ENCODE measurements at regions not wholly inside any gene's neighbourhood (a gene's known extent, or its start where the extent isn't known, plus 50 kb on each side); places are given as distances from the start of the nearest gene placed in this dataset.

- Mint-ChIP-seq H3K27me3 (ENCODE audit: insufficient read depth, unreplicated experiment) (no peaks in the 10 kb centered on the region), H3K27ac (ENCODE audit: low read depth, unreplicated experiment) (no peak overlapping the region), H3K4me1 (ENCODE audit: insufficient read depth, unreplicated experiment) (peaks cover under 1% of the 10 kb centered on the region), H3K9me3 (ENCODE audit: unreplicated experiment) (no peaks in the 10 kb centered on the region), H3K36me3 (ENCODE audit: insufficient read depth, unreplicated experiment) (peaks cover 6% of the 10 kb centered on the region), H3K4me3 (ENCODE audit: unreplicated experiment) (no peak overlapping the region)
- intact Hi-C loops (cut with micrococcal nuclease), result no loop called here
- no peak for TF ChIP-seq CTCF (IDR thresholded peaks at IDR 0.05; ENCODE audit: unreplicated experiment)
- POLR2A ChIA-PET, result interaction anchor here (0.7 kb wide), 1 partner anchor 293 kb away, joined by 3 read pairs; no protein-coding TSS in a partner anchor
- BruUV-seq (replicated peaks), result no TSS peak
- no peak for DNase-seq (ENCODE audit: unreplicated experiment)
- CTCF ChIA-PET, result no interaction called here
Observed at GRCh38 chr10:44824607-44825006, 86.5 kb upstream of the TMEM72 start.

GRCh38 chr10:44827431-44828006, 83.6 kb upstream of the TMEM72 start:
- no TSS peak for BruUV-seq (replicated peaks)
- no peak overlapping the region for H3K4me3 Mint-ChIP-seq (ENCODE audit: unreplicated experiment)
- H3K4me1 Mint-ChIP-seq (ENCODE audit: insufficient read depth, unreplicated experiment), result peaks cover 6% of the 10 kb centered on the region
- ChIA-PET CTCF (no interaction called here), POLR2A (no interaction called here)
- intact Hi-C loops (cut with micrococcal nuclease), result no loop called here
- H3K27ac Mint-ChIP-seq (ENCODE audit: low read depth, unreplicated experiment), result no peak overlapping the region
- TF ChIP-seq CTCF (IDR thresholded peaks at IDR 0.05; ENCODE audit: unreplicated experiment), result no peak
- H3K9me3 Mint-ChIP-seq (ENCODE audit: unreplicated experiment), result no peaks in the 10 kb centered on the region
- DNase-seq (ENCODE audit: unreplicated experiment), result no peak
- H3K36me3 Mint-ChIP-seq (ENCODE audit: insufficient read depth, unreplicated experiment), result peaks cover 6% of the 10 kb centered on the region
- H3K27me3 Mint-ChIP-seq (ENCODE audit: insufficient read depth, unreplicated experiment), result no peaks in the 10 kb centered on the region

- Mint-ChIP-seq H3K4me3 (ENCODE audit: unreplicated experiment) (no peak overlapping the region), H3K27ac (ENCODE audit: low read depth, unreplicated experiment) (no peak overlapping the region)
- intact Hi-C loops (cut with micrococcal nuclease), result no loop called here
Observed at GRCh38 chr10:44828508-44829142, 82.5 kb upstream of the TMEM72 start.

GRCh38 chr10:44829426-44829825, 81.7 kb upstream of the TMEM72 start:
- POLR2A ChIA-PET, result no interaction called here
- intact Hi-C loops (cut with micrococcal nuclease), result no loop called here
- Mint-ChIP-seq H3K27ac (ENCODE audit: low read depth, unreplicated experiment) (no peak overlapping the region), H3K9me3 (ENCODE audit: unreplicated experiment) (no peaks in the 10 kb centered on the region), H3K36me3 (ENCODE audit: insufficient read depth, unreplicated experiment) (peaks cover 6% of the 10 kb centered on the region), H3K27me3 (ENCODE audit: insufficient read depth, unreplicated experiment) (no peaks in the 10 kb centered on the region), H3K4me1 (ENCODE audit: insufficient read depth, unreplicated experiment) (peaks cover 6% of the 10 kb centered on the region), H3K4me3 (ENCODE audit: unreplicated experiment) (no peak overlapping the region)
- BruUV-seq (replicated peaks), result no TSS peak
- CTCF ChIA-PET, result interaction anchor here (0.6 kb wide), 1 partner anchor 51 kb away, joined by 3 read pairs; no protein-coding TSS in a partner anchor
- TF ChIP-seq CTCF (IDR thresholded peaks at IDR 0.05; ENCODE audit: unreplicated experiment), result no peak
- no peak for DNase-seq (ENCODE audit: unreplicated experiment)

More at GRCh38 chr10:44828508-44829142, 82.5 kb upstream of the TMEM72 start:
- TF ChIP-seq CTCF (IDR thresholded peaks at IDR 0.05; ENCODE audit: unreplicated experiment), result no peak
- DNase-seq (ENCODE audit: unreplicated experiment), result no peak
- Mint-ChIP-seq H3K9me3 (ENCODE audit: unreplicated experiment) (no peaks in the 10 kb centered on the region), H3K36me3 (ENCODE audit: insufficient read depth, unreplicated experiment) (peaks cover 6% of the 10 kb centered on the region), H3K4me1 (ENCODE audit: insufficient read depth, unreplicated experiment) (peaks cover 6% of the 10 kb centered on the region), H3K27me3 (ENCODE audit: insufficient read depth, unreplicated experiment) (no peaks in the 10 kb centered on the region)
- ChIA-PET CTCF (no interaction called here), POLR2A (no interaction called here)
- BruUV-seq (replicated peaks), result no TSS peak

Data from MCF 10A (cell line).